Omental fat pad (tissue), 3 donors: ENCODE measurements at regions not wholly inside any gene's neighbourhood (a gene's known extent, or its start where the extent isn't known, plus 50 kb on each side); places are given as distances from the start of the nearest gene placed in this dataset.

Source experiments
- ATAC-seq: fragments of 150-250 bp; one replicate; pipeline ENCODE4 v1.9.1; 2016; ENCODE audit warnings: mild to moderate bottlenecking, moderate library complexity; ENCODE audit not compliant: low FRiP score
- DNase-seq: peaks from one replicate; pipeline ENCODE4 v3.0.0-alpha.2; 2019; ENCODE audit warnings: low spot score
- TF ChIP-seq, protein P1 (sequence below), 3 donors: fragments of 450-650 bp; IDR thresholded peaks; one replicate each; pipeline ENCODE4 v1.5.1; 2016 to 2017; ENCODE audit warnings: antibody characterized with exemption in 3 of 3, mild to moderate bottlenecking in 3 of 3, moderate library complexity in 2 of 3

DNA sequence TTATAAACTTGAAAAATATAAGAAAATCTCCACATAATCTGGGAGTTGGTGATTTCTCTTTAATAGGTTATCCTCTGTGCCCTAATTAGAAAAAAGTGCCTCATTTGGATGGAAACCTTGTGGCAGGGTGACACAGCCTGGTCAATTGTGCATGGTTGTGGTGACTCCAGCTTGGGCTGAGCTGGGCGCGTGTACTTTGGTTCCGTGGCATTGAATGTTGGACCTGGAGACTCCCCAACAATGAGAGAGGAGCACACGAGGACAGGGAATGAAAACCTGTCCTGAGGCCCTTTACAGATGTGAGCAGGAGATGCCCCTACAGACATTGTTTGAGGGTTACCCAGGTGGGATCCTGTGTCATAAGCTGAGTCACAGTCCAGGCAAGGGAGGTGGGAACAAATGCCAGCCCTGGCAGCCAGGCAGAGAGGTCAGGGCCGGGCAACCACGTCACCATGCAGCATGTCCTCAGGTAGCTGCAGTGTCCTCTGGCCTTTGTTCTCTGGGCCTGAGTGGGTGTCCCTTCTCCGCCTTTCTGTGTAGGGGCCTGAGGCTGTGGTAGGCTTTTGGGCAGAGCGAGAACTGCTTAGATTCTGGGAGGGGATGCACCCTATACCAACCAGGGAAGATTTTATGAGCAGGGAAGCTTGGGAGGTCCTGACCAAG is 147.4 kb upstream of the TBX20 start:
- no peak for DNase-seq
- ATAC-seq, result no peak
- TF ChIP-seq, protein P1, sequence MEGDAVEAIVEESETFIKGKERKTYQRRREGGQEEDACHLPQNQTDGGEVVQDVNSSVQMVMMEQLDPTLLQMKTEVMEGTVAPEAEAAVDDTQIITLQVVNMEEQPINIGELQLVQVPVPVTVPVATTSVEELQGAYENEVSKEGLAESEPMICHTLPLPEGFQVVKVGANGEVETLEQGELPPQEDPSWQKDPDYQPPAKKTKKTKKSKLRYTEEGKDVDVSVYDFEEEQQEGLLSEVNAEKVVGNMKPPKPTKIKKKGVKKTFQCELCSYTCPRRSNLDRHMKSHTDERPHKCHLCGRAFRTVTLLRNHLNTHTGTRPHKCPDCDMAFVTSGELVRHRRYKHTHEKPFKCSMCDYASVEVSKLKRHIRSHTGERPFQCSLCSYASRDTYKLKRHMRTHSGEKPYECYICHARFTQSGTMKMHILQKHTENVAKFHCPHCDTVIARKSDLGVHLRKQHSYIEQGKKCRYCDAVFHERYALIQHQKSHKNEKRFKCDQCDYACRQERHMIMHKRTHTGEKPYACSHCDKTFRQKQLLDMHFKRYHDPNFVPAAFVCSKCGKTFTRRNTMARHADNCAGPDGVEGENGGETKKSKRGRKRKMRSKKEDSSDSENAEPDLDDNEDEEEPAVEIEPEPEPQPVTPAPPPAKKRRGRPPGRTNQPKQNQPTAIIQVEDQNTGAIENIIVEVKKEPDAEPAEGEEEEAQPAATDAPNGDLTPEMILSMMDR (IDR thresholded peaks at IDR 0.05), result no peak

DNA sequence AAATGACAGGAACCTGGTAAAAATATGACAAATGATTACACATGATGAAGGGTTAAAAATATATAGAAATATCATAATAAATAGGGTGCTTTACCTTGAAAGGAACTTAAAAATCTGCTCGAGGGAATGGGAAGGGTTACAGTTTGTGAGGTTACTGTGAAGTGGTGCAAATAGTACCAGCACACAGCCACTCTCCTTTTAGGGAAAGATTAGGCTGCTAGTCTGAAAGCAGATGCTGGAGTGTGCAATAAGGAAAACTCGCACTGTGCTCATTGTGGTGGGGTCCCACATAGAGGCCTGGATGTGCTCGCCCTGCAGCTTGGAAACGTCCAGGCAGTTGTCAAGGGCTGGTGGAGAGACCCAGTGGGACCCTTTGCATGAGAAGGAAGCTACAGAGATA is 145.9 kb upstream of the TBX20 start:
- TF ChIP-seq, protein P1 (IDR thresholded peaks at IDR 0.05), result no peak
- no peak for ATAC-seq

DNA sequence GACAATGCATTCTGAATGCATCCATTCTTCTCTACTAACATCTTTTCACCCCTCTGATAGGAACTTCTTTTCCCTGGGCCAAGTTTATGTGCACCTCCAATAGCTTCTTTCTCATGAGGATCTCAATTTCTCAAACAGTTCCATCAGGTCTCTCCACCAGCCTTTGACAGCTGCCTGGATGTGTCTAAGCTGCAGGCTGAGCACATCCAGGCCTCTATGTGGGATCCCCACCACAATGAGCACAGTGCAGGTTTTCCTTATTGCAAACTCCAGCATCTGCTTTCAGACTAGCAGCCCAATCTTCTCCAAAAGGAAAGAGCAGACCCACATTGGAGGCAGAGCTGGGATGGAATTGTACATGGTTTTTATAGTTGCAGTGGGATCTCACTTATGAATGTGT is 145.3 kb upstream of the TBX20 start:
- TF ChIP-seq, protein P1 (IDR thresholded peaks at IDR 0.05), result no peak
- ATAC-seq (no peak), DNase-seq (no peak)

More for the DNA sequence above, 145.9 kb upstream of the TBX20 start:
- no peak for DNase-seq

DNA sequence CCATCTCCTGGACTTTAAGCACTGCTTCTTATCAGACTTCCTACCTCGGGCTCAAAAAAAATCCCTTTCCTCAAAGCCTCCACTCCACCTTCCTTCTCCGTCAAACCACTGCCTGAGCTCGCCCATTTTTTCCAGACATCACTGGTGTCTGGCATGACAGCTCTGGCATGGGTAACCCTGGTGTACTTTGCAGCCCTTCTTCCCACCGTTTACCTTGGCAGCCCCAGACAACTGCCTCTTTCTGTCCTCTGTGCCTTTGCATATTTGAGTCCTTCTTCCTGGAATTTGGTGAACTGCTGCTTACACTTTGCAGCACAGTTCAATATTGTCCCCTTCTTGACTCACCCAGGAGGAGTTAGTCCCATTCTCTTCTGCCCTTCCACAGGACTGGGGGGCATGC is 144.6 kb upstream of the TBX20 start:
- TF ChIP-seq, protein P1 (IDR thresholded peaks at IDR 0.05), result no peak
- no peak for ATAC-seq
- no peak for DNase-seq

DNA sequence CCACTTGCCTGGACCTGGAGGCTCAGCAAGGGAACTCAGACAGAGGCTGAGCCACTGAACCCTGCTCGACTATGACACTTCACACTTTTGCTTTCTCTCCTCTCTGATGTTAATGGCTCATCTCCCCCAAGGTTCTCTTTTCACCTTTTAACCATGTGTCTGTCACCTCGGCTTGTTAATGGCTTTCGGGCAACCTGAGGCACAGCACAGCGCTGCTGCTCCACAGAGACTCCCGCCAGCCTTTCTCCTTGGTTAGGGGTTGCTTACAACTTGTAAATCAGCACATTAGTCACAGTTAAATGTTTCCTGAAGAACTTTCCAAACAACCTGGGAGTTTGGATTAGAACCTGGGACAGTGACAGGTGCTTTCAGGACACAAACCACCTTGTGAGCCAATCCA is 136.2 kb upstream of the TBX20 start:
- no peak for ATAC-seq
- TF ChIP-seq, protein P1 (IDR thresholded peaks at IDR 0.05), result no peak
- no peak for DNase-seq

DNA sequence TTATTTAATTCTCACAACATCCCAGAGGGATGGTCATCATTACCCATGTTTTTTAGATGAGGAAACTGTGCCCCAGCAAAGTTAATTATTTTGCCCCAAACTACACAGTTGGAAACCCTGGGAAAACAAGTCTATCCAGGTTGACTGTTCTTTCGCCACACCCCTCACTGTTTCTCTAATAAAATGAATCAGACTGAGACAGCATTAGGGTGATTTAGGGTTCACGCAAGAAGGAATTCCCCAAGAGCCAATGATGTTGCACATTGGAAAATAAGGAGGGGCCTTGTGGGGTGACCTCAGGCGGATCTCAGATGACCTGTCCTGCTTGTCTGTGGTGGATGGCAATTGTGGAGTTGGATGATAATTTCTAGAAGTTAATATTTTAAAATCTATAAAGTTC is 135.7 kb upstream of the TBX20 start:
- TF ChIP-seq, protein P1 (IDR thresholded peaks at IDR 0.05), result no peak
- ATAC-seq (no peak), DNase-seq (no peak)
